Lower leg skin (tissue), 3 donors: ENCODE measurements at regions not wholly inside any gene's neighbourhood (a gene's known extent, or its start where the extent isn't known, plus 50 kb on each side); places are given as distances from the start of the nearest gene placed in this dataset.

Source experiments
- CTCF ChIP-seq, 3 donors: fragments of 450-650 bp; IDR thresholded peaks; one replicate each; pipeline ENCODE4 v1.5.1; 2016; ENCODE audit warnings: antibody characterized with exemption in 3 of 3, mild to moderate bottlenecking in 3 of 3, moderate library complexity in 2 of 3
- POLR2A ChIP-seq, 2 donors: fragments of 450-650 bp; IDR thresholded peaks; one replicate each; pipeline ENCODE4 v1.6.1; 2016 to 2017; ENCODE audit warnings: antibody characterized with exemption in 2 of 2, mild to moderate bottlenecking in 1 of 2, moderate library complexity in 1 of 2

- TF ChIP-seq CTCF (IDR thresholded peaks at IDR 0.05) (no peak), POLR2A (IDR thresholded peaks at IDR 0.05) (no peak)
Observed at GRCh38 chr4:143091862-143092261, 92.9 kb upstream of the USP38 start.
